GM06990 (cell line): ENCODE measurements at regions not wholly inside any gene's neighbourhood (a gene's known extent, or its start where the extent isn't known, plus 50 kb on each side); places are given as distances from the start of the nearest gene placed in this dataset.

Source experiments
- DNase-seq: peaks from one replicate; pipeline ENCODE4 v3.0.0-alpha.2; 2011; ENCODE audit not compliant: insufficient read length; ENCODE audit errors: extremely low read depth
- H3K27me3 ChIP-seq: replicated peaks from 2 replicates; pipeline ENCODE4 v1.6.0; 2011; ENCODE audit warnings: low read length; ENCODE audit not compliant: control insufficient read depth, insufficient read depth
- H3K36me3 ChIP-seq: 2 replicates; pipeline ENCODE4 v1.5.1; 2011; ENCODE audit warnings: low read length; ENCODE audit not compliant: control insufficient read depth, insufficient read depth
- H3K4me3 ChIP-seq: replicated peaks from 2 replicates; pipeline ENCODE4 v1.5.1; 2011; ENCODE audit warnings: low read depth, mild to moderate bottlenecking, control low read depth, low read length
- TF ChIP-seq, protein P1 (sequence below): IDR thresholded peaks from 2 replicates; pipeline ENCODE4 v1.5.1; 2011; ENCODE audit warnings: low read length, control low read depth, mild to moderate bottlenecking, inconsistent platforms; ENCODE audit not compliant: insufficient read depth, poor library complexity, severe bottlenecking

- DNase-seq: no peak
- no peaks in the 10 kb centered on the region for H3K36me3 ChIP-seq
- TF ChIP-seq, protein P1, sequence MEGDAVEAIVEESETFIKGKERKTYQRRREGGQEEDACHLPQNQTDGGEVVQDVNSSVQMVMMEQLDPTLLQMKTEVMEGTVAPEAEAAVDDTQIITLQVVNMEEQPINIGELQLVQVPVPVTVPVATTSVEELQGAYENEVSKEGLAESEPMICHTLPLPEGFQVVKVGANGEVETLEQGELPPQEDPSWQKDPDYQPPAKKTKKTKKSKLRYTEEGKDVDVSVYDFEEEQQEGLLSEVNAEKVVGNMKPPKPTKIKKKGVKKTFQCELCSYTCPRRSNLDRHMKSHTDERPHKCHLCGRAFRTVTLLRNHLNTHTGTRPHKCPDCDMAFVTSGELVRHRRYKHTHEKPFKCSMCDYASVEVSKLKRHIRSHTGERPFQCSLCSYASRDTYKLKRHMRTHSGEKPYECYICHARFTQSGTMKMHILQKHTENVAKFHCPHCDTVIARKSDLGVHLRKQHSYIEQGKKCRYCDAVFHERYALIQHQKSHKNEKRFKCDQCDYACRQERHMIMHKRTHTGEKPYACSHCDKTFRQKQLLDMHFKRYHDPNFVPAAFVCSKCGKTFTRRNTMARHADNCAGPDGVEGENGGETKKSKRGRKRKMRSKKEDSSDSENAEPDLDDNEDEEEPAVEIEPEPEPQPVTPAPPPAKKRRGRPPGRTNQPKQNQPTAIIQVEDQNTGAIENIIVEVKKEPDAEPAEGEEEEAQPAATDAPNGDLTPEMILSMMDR: no peak
- H3K4me3 ChIP-seq: no peak overlapping the region
- no peaks in the 10 kb centered on the region; the same call in 1 of the 2 replicates for H3K27me3 ChIP-seq
Measured at GRCh38 chr20:48196486-48196885, 411.2 kb upstream of the SULF2 start.

DNA sequence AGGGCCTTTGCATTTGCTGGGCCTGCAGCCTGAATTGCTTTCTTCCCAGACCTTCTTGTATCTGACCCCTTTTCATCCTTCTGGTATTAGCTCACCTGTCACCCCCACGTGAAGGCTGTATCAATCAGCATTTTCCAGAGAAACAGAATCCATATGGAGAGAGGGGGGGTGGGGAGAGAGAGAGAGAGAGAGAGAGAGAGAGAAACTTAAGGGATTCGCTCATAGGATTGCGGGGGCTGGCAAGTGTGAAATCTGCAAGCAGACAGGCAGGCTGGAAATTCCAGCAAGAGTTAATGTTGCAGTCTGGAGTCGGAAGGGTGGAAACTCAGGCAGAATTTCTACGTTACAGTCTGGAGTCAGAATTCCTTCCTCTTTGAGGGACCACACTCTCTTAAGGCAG lies 410.7 kb upstream of the SULF2 start:
- DNase-seq: no peak
- Histone ChIP-seq H3K4me3 (no peak overlapping the region), H3K27me3 (no peaks in the 10 kb centered on the region; the same call in 1 of the 2 replicates), H3K36me3 (no peaks in the 10 kb centered on the region)
- TF ChIP-seq, protein P1: no peak

- Histone ChIP-seq H3K36me3 (no peaks in the 10 kb centered on the region), H3K4me3 (no peak overlapping the region), H3K27me3 (no peaks in the 10 kb centered on the region; the same call in 1 of the 2 replicates)
- no peak for DNase-seq
- TF ChIP-seq, protein P1: no peak
Measured at GRCh38 chr20:48195121-48195870, 410.0 kb upstream of the SULF2 start.

GRCh38 chr20:48194583-48194982 lies 409.3 kb upstream of the SULF2 start:
- TF ChIP-seq, protein P1: no peak
- Histone ChIP-seq H3K27me3 (no peaks in the 10 kb centered on the region; the same call in 1 of the 2 replicates), H3K36me3 (no peaks in the 10 kb centered on the region), H3K4me3 (no peak overlapping the region)
- no peak for DNase-seq

- no peak for DNase-seq
- TF ChIP-seq, protein P1: no peak
- no peaks in the 10 kb centered on the region for H3K36me3 ChIP-seq
- no peaks in the 10 kb centered on the region; the same call in 1 of the 2 replicates for H3K27me3 ChIP-seq
- no peak overlapping the region for H3K4me3 ChIP-seq
Measured at GRCh38 chr20:48193627-48194425, 408.5 kb upstream of the SULF2 start.
